Naive B cell (primary cell): ENCODE measurements at regions not wholly inside any gene's neighbourhood (a gene's known extent, or its start where the extent isn't known, plus 50 kb on each side); places are given as distances from the start of the nearest gene placed in this dataset.

Experiments
- ATAC-seq, 2 donors: fragments of 150-1000 bp; cut with Tn5 transposase; 2 replicates each; pipeline ENCODE4 v1.10.0; 2021; ENCODE audit warnings: low read depth in 2 of 2, mild to moderate bottlenecking in 2 of 2, moderate library complexity in 2 of 2
- DNase-seq: peaks from one replicate; pipeline ENCODE4 v3.0.0; 2022
- H3K27ac Mint-ChIP-seq, 6 donors: one replicate each; pipeline ENCODE4 v1.8.0; 2020 to 2022; ENCODE audit warnings: mild to moderate bottlenecking in 6 of 6, mixed read lengths in 6 of 6, moderate library complexity in 5 of 6, inconsistent platforms in 2 of 6
- H3K27me3 Mint-ChIP-seq, 3 donors: one replicate each; pipeline ENCODE4 v1.8.0; 2021 to 2022; ENCODE audit warnings: mixed read lengths in 3 of 3, mild to moderate bottlenecking in 1 of 3
- H3K36me3 Mint-ChIP-seq, 2 donors: one replicate each; pipeline ENCODE4 v1.8.0; 2020 to 2022; ENCODE audit warnings: mixed read lengths in 2 of 2, inconsistent platforms in 1 of 2, mild to moderate bottlenecking in 1 of 2
- H3K4me1 Mint-ChIP-seq, 3 donors: one replicate each; pipeline ENCODE4 v1.8.0; 2020 to 2022; ENCODE audit warnings: mixed read lengths in 3 of 3, inconsistent platforms in 1 of 3, mild to moderate bottlenecking in 1 of 3, moderate library complexity in 1 of 3
- H3K4me3 Mint-ChIP-seq, 8 donors: one replicate each; pipeline ENCODE4 v1.8.0; 2020 to 2022; ENCODE audit warnings: mild to moderate bottlenecking in 8 of 8, mixed read lengths in 8 of 8, moderate library complexity in 8 of 8, inconsistent platforms in 2 of 8
- H3K9me3 Mint-ChIP-seq, 7 donors: one replicate each; pipeline ENCODE4 v1.8.0; 2020 to 2022; ENCODE audit warnings: mixed read lengths in 7 of 7, mild to moderate bottlenecking in 5 of 7, inconsistent platforms in 2 of 7, moderate library complexity in 1 of 7

DNA sequence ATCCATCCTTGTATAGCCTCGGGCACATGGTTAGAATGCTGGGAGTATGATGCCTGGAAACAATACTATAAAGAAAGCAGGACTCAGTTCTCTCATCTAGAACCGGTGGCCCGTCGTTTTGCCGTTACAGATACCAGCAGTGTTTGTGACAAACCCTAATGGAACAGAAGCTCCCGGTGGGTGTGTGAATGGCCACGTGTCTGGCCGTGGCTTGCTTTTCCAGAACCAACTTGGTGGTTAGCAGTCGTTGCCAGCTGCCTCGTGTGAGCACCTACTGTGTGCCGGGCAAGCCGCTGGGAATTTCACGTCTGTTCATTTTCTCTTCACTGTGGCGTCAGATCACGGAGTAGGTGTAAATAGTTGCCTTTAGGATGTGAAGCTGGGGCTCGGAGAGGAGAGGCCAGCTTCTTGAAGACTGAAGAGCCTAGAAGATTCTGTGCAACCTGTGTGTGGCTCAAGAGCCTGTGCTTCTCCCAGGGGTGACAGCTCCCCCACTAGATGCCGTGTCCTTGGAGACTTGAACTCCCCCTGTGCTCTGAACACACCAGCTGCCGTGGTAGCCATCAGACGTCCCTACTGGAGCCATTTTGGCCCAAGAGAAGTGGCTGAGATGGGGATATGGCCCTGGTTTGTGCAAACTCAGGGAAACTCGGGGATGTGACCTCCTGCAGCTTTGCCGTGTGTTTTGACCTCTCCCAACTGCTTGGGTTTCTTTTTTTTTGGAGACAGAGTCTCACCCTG, 57.5 kb upstream of the PPARA start:
- Mint-ChIP-seq H3K9me3 (no peaks in the 10 kb centered on the region), H3K36me3 (no peaks in the 10 kb centered on the region), H3K4me1 (peaks cover 0 to 7% (median 6%) of the 10 kb centered on the region in 3 donors), H3K4me3 (peak overlapping the region in 1 of 8 donors; percentile 35), H3K27ac (peak overlapping the region in 3 of 6 donors; percentile 9 to 57 (median 28)), H3K27me3 (no peaks in the 10 kb centered on the region)
- ATAC-seq (no peak), DNase-seq (no peak)

DNA sequence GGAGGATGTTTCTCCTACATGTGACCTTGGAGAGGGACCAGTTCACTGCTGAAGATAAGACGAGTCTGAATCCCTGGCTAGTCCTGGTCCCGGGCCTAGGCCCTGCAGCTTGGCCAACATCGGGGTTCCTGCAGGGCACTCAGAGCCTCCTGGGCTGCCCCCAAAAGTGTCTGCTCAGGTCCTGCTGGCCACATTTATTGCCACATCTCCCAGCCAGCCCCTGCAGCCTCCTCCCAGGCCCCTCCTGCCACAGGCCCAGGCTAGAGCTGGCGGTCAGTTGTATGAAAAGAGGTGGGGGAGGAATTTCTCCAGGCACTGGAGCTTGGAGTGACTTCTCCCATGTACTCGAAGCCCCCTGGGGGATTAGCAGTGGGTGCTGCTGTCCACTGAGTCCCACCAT, 56.5 kb upstream of the PPARA start:
- Mint-ChIP-seq H3K36me3 (no peaks in the 10 kb centered on the region), H3K4me1 (peaks cover 0 to 7% (median 6%) of the 10 kb centered on the region in 3 donors), H3K9me3 (no peaks in the 10 kb centered on the region), H3K27ac (no peak overlapping the region), H3K27me3 (no peaks in the 10 kb centered on the region), H3K4me3 (no peak overlapping the region)
- DNase-seq (no peak), ATAC-seq (no peak)

DNA sequence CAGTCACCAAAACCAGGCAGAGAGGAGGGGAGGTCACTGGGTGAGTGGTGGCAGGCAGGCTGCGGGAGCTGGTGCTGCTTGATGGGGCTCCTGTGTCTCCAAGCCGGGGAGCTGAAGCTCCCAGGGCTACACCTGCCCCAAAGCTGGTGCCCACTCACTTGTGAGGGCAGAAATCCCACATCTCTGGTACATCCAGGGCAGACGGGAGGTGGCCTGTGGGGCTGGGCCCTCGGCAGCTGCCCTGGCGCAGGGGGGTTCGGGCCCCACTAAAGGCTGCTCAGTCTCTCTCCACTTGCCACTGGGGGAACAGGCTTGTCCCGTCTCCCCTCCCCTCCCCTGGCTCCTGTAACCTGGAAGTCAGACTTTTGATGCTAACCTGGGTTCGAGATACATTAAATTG, 55.6 kb upstream of the PPARA start:
- no peak overlapping the region for H3K27ac Mint-ChIP-seq
- DNase-seq (no peak), ATAC-seq (no peak)
- no peak overlapping the region for H3K4me3 Mint-ChIP-seq
- H3K36me3 Mint-ChIP-seq = no peaks in the 10 kb centered on the region
- peaks cover 0 to 7% (median 6%) of the 10 kb centered on the region in 3 donors for H3K4me1 Mint-ChIP-seq
- H3K9me3 Mint-ChIP-seq = no peaks in the 10 kb centered on the region
- no peaks in the 10 kb centered on the region for H3K27me3 Mint-ChIP-seq

DNA sequence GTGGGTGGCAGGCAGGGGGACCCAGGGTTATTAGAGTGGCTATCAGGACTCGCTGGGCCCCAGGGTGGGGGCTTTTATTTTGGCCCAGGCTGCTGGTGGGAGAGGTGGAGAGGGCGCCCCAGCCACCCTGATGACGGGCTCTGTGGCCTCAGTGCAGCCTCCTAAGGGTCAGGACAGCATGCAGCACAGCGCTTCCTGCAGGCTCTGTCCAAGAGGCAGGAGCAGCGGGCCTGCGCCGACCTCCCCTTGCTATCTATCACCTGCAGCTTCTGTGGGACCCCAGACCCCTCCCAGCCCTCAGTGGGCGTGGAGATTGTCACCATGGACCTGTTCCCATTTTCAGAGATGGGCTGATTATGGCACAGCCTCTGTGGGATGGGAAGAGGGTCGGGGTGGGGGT, 54.3 kb upstream of the PPARA start:
- peaks cover 0 to 7% (median 6%) of the 10 kb centered on the region in 3 donors for H3K4me1 Mint-ChIP-seq
- ATAC-seq (no peak), DNase-seq (no peak)
- no peak overlapping the region for H3K27ac Mint-ChIP-seq
- no peaks in the 10 kb centered on the region for H3K9me3 Mint-ChIP-seq
- H3K36me3 Mint-ChIP-seq = no peaks in the 10 kb centered on the region
- no peaks in the 10 kb centered on the region for H3K27me3 Mint-ChIP-seq
- H3K4me3 Mint-ChIP-seq = no peak overlapping the region

DNA sequence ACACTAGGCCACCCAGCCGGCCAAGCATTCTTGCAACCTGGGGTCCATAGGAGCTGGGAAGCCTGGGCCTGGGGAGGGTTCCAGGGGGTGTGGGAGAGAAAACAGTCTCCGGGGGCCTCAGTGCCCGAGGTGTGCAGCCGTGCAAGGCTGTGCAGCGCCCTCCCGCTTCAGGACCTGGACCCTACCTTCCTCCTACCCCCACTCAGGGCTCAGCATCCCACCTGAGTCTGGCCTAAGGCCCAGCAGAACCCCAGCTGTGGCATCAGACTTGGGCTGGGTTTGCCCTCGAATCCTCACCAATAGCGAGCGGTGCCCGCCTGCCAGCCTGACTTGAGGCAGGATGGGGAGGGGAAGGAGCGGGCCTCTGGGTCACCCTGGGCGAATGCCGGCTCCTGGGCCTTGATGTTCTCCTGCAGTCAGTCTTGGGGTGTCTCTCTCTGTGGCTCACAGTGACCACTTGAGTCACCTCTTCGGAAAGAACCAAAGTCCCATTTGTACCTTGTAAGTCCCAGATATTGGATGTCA, 53.6 kb upstream of the PPARA start:
- Mint-ChIP-seq H3K27ac (peak overlapping the region in 1 of 6 donors; percentile 25), H3K27me3 (no peaks in the 10 kb centered on the region), H3K36me3 (no peaks in the 10 kb centered on the region), H3K4me1 (peaks cover 0 to 7% (median 0%) of the 10 kb centered on the region in 3 donors), H3K9me3 (no peaks in the 10 kb centered on the region), H3K4me3 (no peak overlapping the region)
- DNase-seq = no peak
- no peak for ATAC-seq

DNA sequence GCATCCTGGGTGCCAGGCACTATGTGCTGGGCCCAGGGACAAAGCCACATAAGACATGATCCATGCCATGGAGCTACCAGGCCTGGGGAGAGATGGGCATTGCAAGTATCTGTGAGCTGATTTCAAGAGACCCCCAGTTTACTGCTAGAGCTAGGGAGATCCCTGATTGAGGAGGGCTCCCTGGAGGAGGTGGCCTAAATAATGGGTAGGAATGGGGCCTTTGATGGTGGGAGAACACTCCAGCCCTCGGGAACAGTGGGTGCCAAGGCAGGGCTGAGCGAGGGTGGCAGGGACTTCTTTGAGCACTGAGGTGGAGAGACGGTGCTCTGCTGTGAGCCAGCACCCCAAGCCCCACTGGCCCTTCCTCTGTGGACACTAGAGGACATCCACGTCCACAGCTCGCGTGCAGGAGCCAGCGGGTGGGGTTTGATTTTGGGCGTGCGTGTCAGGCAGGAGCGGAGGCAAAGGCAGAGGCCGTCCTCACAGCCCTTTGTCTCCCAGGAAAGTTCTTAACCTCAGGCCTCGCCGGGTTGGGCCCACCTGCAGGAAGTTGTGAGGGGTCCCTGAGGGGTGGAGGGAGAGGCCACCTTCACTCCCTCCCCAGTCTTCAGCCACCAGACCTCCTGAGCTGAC, 52.9 kb upstream of the PPARA start:
- no peak overlapping the region for H3K4me3 Mint-ChIP-seq
- H3K27me3 Mint-ChIP-seq = no peaks in the 10 kb centered on the region
- no peaks in the 10 kb centered on the region for H3K36me3 Mint-ChIP-seq
- H3K9me3 Mint-ChIP-seq = no peaks in the 10 kb centered on the region
- peaks cover 0 to 7% (median 0%) of the 10 kb centered on the region in 3 donors for H3K4me1 Mint-ChIP-seq
- H3K27ac Mint-ChIP-seq = peak overlapping the region in 2 of 6 donors; percentile 25 to 54
- ATAC-seq = no peak
- no peak for DNase-seq

DNA sequence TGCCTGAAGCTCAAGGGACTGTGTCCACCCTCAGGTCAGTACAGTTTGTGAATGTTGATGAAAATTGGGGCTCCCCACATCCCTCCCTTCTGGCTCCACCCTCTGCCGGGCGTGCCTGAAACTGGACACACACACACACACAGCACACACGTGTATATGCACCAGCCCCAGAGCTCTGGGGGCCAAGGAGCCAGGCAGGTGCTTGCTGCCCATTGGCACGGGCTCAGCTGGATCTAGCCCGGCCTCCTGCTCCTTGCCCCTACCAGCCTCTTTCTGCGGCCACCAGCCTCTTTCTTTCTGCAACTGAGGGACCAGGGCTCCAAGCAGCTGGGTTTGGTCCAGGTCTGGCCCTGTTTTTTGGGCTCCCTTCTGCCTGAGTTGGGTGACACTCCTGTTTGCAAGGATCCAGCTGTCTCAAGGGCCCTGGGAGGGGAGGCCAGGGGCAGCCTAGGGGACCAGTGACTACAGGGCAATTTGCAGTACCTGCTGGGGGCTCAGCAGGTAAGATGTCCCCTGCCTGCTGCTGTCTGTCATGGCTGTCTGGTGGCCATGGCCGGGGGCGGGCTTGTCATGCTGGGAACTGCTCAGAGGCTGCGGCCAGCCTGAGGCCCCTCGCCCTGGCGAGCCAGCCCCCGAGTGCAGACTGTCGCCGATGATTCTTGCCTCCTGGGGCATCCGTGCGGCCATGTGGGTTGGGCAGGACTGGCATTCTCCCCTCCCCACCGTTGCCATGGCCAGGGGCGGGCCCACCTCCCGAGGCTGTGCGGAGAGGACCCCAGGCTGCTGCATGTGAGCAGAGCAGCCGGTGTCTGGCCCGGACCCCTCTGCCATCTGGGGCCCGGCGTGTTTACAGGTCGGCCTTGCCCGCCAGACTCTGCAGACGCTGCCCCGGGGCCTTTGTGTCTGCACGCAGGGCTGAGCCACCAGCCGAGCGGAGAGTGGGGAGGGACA, 51.5 kb upstream of the PPARA start:
- Mint-ChIP-seq H3K4me3 (no peak overlapping the region), H3K27me3 (no peaks in the 10 kb centered on the region), H3K9me3 (no peaks in the 10 kb centered on the region), H3K4me1 (peaks cover 0 to 7% (median 0%) of the 10 kb centered on the region in 3 donors), H3K27ac (no peak overlapping the region), H3K36me3 (no peaks in the 10 kb centered on the region)
- no peak for ATAC-seq
- DNase-seq = no peak

DNA sequence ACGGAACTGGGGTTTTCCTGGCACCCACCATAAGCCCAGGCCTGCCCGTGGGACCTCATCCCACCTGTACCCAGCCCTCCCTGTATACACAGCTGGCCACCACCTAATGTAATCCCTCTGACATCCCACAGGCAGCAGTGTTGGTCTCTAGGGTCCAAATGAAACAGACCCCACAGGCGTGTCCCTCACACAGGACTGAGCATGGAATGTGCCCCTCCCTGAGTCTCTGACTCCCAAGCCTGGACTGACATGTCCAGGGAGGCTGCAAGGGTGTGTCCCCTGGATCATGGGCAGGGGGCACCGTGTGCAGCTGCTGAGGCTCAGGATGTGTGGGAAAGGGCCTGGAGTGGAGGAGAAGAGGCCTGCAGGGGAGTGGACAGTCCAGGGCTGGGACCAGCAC, 50.6 kb upstream of the PPARA start:
- ATAC-seq = no peak

DNA sequence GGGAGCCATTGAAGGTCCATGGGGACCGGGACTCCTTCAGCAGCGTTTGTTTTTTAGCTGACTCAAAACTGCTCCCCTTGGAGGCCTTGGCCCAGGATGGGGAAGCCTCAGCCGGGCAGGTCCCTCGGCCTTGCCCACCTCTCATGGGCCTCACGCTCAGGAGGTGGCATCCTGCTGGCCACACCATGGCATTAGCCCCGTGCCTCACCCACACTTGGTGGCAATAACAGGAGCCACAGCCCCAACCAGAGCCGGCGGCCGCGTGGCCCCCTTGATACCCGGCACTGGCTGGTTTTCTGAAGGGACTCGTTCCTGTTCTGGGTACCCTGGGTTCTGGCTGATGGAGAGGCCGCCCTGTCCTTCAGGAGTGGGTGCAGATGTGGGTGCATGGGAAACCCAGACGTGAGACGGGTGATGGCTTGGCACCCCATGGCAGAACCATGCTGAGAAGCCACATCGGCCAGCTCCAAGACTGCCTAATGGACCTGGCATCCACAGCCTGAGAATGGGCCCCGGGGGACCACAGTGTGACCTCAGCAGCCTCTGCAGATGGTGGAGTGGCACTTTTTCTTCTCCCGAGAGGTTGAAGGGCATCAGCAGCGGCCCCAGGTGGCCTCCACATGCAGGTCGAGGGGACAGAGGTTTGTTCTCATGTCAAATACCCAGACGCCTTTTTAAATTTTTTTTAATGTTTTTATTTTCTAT, 49.8 kb upstream of the PPARA start:
- ATAC-seq = no peak

More for the DNA sequence above, 50.6 kb upstream of the PPARA start:
- Mint-ChIP-seq H3K36me3 (no peaks in the 10 kb centered on the region), H3K27me3 (no peaks in the 10 kb centered on the region), H3K4me3 (no peak overlapping the region), H3K4me1 (no peaks in the 10 kb centered on the region), H3K27ac (peak overlapping the region in 1 of 6 donors; percentile 63), H3K9me3 (no peaks in the 10 kb centered on the region)
- DNase-seq = no peak

More for the DNA sequence above, 49.8 kb upstream of the PPARA start:
- Mint-ChIP-seq H3K4me3 (no peak overlapping the region), H3K27ac (no peak overlapping the region), H3K9me3 (no peaks in the 10 kb centered on the region), H3K27me3 (no peaks in the 10 kb centered on the region), H3K36me3 (no peaks in the 10 kb centered on the region), H3K4me1 (no peaks in the 10 kb centered on the region)
- DNase-seq = no peak
